ENCODE measurements at regions not wholly inside any gene's neighbourhood (a gene's known extent, or its start where the extent isn't known, plus 50 kb on each side); places are given as distances from the start of the nearest gene placed in this dataset.
"Not testable (repeated sequence)": the region's sequence is repeated elsewhere in the genome, so short reads cannot be mapped to it uniquely, and the experiment has no call there.

DNA sequence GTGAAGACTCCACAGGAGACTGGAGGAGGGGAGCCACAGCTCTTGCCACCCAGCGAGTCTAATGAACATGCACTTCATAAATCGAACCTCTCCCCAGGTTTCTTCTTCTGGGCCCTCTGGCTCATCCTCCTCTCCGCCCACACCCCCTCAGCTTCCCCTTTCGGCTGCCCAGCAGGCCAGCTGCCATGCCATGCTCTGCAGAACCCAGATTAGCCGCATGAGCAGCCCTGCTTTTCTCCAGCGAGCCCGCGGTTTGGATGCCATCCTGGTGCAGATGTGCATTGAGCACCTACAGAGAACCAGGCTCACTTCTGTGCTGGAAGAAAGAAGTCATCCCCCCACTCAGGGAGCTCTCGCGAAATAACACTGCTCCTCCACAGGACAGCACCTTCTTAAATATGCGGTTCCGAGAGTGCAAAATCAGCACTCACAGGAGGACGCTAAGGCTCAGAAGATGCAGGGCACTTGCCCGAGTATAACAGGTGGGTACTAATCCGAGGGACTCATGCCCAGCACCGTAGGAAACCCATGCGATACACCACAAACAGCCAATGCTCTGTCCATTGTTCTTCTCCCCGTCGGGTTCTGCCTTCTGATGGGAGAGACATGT is 143.0 kb upstream of the THBS2 start:
- DNase-seq (ENCODE audit: low spot score), result no peak
- intact Hi-C loops (cut with DNase I), result no loop called here
- Histone ChIP-seq H3K4me3 (no peak overlapping the region), H3K4me1 (replicated peaks) (no peaks in the 10 kb centered on the region), H3K27me3 (replicated peaks; ENCODE audit: insufficient read depth) (no peaks in the 10 kb centered on the region), H3K36me3 (no peaks in the 10 kb centered on the region), H3K27ac (no peak overlapping the region), H3K9me3 (no peaks in the 10 kb centered on the region)
- TF ChIP-seq POLR2AphosphoS5 (IDR thresholded peaks at IDR 0.05) (no peak), POLR2A (IDR thresholded peaks at IDR 0.05) (no peak)
- TF ChIP-seq, protein P1, sequence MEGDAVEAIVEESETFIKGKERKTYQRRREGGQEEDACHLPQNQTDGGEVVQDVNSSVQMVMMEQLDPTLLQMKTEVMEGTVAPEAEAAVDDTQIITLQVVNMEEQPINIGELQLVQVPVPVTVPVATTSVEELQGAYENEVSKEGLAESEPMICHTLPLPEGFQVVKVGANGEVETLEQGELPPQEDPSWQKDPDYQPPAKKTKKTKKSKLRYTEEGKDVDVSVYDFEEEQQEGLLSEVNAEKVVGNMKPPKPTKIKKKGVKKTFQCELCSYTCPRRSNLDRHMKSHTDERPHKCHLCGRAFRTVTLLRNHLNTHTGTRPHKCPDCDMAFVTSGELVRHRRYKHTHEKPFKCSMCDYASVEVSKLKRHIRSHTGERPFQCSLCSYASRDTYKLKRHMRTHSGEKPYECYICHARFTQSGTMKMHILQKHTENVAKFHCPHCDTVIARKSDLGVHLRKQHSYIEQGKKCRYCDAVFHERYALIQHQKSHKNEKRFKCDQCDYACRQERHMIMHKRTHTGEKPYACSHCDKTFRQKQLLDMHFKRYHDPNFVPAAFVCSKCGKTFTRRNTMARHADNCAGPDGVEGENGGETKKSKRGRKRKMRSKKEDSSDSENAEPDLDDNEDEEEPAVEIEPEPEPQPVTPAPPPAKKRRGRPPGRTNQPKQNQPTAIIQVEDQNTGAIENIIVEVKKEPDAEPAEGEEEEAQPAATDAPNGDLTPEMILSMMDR (IDR thresholded peaks at IDR 0.05), result no peak
- WGBS, result 94% methylated on average over 19 of the region's 19 CpGs

DNA sequence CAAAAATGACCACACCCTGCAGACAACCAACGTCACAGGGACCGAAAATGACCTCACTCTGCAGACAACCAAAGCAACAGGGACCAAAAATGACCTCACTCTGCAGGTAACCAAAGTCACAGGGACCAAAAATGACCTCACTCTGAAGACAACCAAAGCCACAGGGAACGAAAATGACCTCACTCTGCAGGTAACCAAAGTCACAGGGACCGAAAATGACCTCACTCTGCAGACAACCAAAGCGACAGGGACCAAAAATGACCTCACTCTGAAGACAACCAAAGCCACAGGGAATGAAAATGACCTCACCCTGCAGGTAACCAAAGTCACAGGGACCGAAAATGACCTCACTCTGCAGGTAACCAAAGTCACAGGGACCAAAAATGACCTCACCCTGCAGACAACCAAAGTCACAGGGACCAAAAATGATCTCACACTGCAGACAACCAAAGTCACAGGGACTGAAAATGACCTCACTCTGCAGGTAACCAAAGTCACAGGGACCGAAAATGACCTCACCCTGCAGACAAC is 142.4 kb upstream of the THBS2 start:
- DNase-seq (ENCODE audit: low spot score); intact Hi-C loops (cut with DNase I): not testable (repeated sequence)

DNA sequence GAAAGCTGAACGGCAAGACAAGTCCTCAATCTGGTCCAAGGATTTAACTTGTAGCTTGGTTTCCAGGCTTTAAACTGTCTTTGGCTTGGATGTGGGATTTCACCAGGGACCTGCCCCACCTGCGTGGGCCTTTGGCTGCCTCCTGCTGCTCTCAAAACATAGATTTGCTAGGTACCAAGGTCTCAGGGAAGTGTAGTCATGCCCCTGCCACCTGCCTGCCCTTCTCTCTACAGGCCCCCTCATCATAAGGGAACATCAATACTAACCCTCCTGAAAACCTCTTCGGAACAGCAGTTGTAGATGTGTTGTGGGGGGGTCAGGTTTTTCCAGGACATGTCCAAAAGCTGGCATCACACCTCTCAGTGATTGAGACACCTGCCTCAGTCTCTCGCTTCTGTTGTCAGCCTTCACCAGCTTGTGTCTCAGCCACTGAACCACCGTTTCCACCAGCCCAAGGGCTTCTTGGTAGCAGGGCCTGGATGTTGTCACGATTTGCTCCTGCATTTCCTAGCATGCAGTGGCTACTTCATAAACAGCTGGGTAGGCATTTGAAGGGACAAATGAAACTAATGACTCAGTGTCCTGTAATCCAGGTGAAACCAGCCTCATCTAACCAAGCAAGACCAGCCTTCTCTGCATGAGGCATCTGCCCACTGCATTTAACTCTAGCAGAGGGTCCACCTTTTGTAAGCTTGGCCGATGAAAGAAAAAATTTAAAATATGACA is 141.6 kb upstream of the THBS2 start:
- Histone ChIP-seq H3K9me3 (no peaks in the 10 kb centered on the region), H3K4me3 (no peak overlapping the region), H3K4me1 (replicated peaks) (no peaks in the 10 kb centered on the region), H3K27me3 (replicated peaks; ENCODE audit: insufficient read depth) (no peaks in the 10 kb centered on the region), H3K27ac (no peak overlapping the region), H3K36me3 (no peaks in the 10 kb centered on the region)
- WGBS, result 94% methylated on average over 7 of the region's 7 CpGs
- no peak for TF ChIP-seq POLR2A (IDR thresholded peaks at IDR 0.05)
- TF ChIP-seq, protein P1 (IDR thresholded peaks at IDR 0.05), result no peak
- no peak for TF ChIP-seq POLR2AphosphoS5 (IDR thresholded peaks at IDR 0.05)
- DNase-seq (ENCODE audit: low spot score), result no peak
- intact Hi-C loops (cut with DNase I), result no loop called here

More for the DNA sequence above, 142.4 kb upstream of the THBS2 start:
- not testable (repeated sequence) for H3K27ac ChIP-seq; H3K9me3 ChIP-seq; H3K4me3 ChIP-seq; H3K27me3 ChIP-seq (replicated peaks; ENCODE audit: insufficient read depth); H3K4me1 ChIP-seq (replicated peaks); H3K36me3 ChIP-seq
- WGBS, result 80% methylated on average over 6 of the region's 7 CpGs

DNA sequence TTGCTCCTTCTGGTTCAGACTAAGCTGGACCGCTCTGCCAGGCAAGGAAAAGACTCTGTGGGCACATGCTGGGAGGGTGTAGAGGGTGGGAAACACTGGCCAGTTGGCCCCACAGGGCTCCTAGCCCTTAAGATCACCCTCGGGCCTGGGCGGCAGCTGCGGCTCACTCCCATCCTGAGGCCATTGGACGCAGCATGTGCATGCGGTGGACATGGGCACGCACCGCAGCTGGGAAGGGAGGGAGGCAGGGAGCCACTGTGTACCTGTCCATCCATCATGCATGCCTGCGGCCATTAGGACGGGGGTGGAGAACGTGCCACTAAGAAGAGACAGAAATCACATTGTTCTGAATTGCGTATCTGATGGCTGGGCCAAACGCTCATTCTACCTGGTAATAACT is 140.1 kb upstream of the THBS2 start:
- no peaks in the 10 kb centered on the region for H3K36me3 ChIP-seq
- H3K9me3 ChIP-seq, result no peaks in the 10 kb centered on the region
- TF ChIP-seq POLR2A (IDR thresholded peaks at IDR 0.05), result no peak
- TF ChIP-seq POLR2AphosphoS5 (IDR thresholded peaks at IDR 0.05), result no peak
- TF ChIP-seq, protein P1 (IDR thresholded peaks at IDR 0.05), result no peak
- H3K4me1 ChIP-seq (replicated peaks), result no peaks in the 10 kb centered on the region
- no peak overlapping the region for H3K27ac ChIP-seq
- DNase-seq (ENCODE audit: low spot score), result no peak
- H3K27me3 ChIP-seq (replicated peaks; ENCODE audit: insufficient read depth), result no peaks in the 10 kb centered on the region
- 92% methylated on average over 13 of the region's 13 CpGs for WGBS
- H3K4me3 ChIP-seq, result no peak overlapping the region
- intact Hi-C loops (cut with DNase I), result no loop called here

DNA sequence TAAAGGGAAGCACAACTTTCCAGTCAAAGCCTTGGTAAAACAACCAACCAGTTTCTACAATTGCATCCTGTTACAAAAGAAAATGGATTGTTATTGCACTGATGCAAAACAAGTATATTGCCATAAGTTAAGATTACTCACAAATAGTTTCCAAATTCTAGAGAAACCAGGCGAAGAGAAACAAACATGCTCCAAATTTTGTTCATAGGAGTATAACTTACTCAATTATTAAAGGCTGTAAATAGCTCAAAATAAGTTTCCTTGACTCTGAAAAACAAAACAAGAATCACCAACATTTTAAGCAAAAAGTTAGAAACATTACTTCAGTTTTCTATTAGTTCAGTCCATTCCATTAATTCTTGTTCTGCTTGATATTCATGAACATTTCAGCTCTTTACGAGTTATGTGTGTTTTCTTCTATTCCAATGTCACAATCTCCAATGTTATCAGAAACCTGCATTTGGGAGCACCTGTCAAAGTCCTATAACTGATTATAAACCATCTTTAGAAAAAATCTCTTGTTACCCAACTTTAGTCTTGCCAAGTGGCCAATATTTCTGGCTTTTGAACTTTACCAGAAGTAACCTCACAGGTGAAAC is 137.9 kb upstream of the THBS2 start:
- no peaks in the 10 kb centered on the region for H3K36me3 ChIP-seq
- no peak overlapping the region for H3K27ac ChIP-seq
- intact Hi-C loops (cut with DNase I), result no loop called here
- H3K9me3 ChIP-seq, result no peaks in the 10 kb centered on the region
- H3K27me3 ChIP-seq (replicated peaks; ENCODE audit: insufficient read depth), result no peaks in the 10 kb centered on the region
- DNase-seq (ENCODE audit: low spot score), result no peak
- TF ChIP-seq, protein P1 (IDR thresholded peaks at IDR 0.05), result no peak
- TF ChIP-seq POLR2AphosphoS5 (IDR thresholded peaks at IDR 0.05) (no peak), POLR2A (IDR thresholded peaks at IDR 0.05) (no peak)
- no peak overlapping the region for H3K4me3 ChIP-seq
- no peaks in the 10 kb centered on the region for H3K4me1 ChIP-seq (replicated peaks)
- 92% methylated on average over 2 of the region's 2 CpGs for WGBS

All from prostate gland (tissue), 2 donors.